Putamen (tissue), 1 donor: ENCODE measurements at regions not wholly inside any gene's neighbourhood (a gene's known extent, or its start where the extent isn't known, plus 50 kb on each side); places are given as distances from the start of the nearest gene placed in this dataset.
"Not testable (repeated sequence)": the region's sequence is repeated elsewhere in the genome, so short reads cannot be mapped to it uniquely, and the experiment has no call there.

ENCODE experiments used
- DNase-seq: peaks from one replicate; pipeline ENCODE4 v3.0.0-alpha.2; 2016; ENCODE audit warnings: low spot score

- not testable (repeated sequence) for DNase-seq
Measured at GRCh38 chr11:29056487-29056886, 948.3 kb downstream of the METTL15 start.

GRCh38 chr11:29051935-29052334, 943.7 kb downstream of the METTL15 start:
- no peak for DNase-seq

DNA sequence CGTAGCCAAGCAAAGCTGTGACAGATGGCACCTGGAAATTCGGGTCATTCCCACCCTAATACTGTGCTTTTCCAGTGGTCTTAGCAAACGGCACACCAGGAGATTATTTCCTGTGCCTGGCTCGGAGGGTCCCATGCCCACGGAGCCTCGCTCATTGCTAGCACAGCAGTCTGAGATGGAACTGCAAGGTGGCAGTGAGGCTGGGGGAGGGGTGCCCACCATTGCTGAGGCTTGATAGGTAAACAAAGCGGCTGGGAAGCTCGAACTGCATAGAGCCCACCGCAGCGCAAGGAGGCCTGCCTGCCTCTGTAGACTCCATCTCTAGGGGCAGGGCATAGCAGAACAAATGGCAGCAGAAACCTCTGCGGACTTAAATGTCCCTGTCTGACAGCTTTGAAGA, 942.8 kb downstream of the METTL15 start:
- not testable (repeated sequence) for DNase-seq

GRCh38 chr11:29040489-29040888, 932.3 kb downstream of the METTL15 start:
- DNase-seq = no peak

GRCh38 chr11:29032384-29033149, 924.4 kb downstream of the METTL15 start:
- DNase-seq = no peak

DNA sequence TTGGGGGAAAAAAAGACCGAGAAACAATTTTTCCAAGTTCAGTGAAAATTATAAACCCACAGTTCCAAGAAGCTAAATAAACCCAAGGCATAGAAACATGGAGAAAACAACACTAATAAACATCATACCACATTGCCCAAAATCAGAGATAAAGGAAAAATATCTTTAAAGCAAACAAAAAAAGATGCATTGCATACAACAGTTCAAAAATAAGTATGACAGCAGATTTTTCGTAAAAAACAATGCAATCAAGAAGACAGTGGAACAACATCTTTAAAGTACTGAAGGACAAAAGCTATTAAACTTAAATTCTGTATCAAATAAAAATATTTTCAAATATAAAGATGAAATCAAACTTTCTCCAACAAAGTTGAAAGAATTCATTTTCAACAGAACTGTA, 921.3 kb downstream of the METTL15 start:
- DNase-seq = no peak

DNA sequence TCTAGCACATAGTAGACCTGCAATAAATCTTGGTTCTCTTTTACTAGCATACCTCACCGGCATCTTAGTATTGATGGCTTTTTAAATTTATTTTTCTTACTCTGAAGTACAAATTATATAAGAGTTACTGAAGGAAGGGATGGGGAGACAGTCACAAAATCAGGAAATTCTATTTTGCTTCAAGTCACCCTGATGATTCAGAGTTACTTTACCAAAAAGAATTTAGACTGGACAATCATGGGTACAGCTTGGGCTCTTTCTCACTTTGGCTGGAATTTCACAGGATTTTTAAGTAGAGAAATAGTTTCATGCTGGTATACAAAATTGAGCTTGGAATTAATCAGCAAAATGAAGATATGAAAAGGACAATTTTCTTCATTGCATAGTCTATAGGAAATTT, 919.2 kb downstream of the METTL15 start:
- DNase-seq = no peak

GRCh38 chr11:29026286-29026685, 918.1 kb downstream of the METTL15 start:
- DNase-seq = no peak

DNA sequence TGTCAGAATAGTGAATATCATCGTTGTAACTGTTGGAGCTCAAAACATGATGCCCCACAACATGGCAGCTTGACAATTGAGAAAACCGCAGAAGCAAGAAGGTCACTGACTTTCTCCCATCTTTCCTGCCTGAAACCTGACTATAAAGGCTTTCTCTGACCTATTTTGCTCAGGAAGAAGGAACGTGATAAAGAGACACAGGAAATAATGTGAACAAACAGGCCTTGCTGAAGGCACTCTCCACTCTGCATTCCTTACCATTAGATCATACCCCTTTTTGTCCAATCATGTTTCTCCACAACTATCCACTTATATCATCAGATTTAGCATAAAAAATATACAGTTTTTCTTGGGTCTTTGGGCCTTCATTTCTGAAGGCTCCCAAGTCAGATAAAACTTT, 916.8 kb downstream of the METTL15 start:
- DNase-seq = no peak

GRCh38 chr11:29024386-29024785, 916.2 kb downstream of the METTL15 start:
- DNase-seq = peak; percentile 10

DNA sequence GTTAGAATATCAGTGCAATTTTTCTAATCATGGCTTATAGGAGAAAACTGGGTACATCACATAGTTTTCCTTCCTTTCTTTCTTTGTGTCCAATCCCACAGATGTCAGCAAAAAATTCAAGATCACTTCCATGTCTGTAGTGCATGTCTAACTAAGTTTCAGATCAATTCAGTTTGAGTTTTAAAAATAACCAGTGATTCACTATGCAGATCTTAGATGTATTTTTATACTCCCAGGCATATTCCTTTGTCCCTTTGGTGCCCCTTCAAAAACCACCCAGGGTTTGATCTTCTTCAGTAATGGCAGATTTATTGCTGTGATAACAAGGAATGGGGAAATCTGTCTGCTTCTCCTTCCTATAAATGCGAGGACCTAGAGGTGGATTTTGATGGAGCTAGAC, 915.6 kb downstream of the METTL15 start:
- no peak for DNase-seq

DNA sequence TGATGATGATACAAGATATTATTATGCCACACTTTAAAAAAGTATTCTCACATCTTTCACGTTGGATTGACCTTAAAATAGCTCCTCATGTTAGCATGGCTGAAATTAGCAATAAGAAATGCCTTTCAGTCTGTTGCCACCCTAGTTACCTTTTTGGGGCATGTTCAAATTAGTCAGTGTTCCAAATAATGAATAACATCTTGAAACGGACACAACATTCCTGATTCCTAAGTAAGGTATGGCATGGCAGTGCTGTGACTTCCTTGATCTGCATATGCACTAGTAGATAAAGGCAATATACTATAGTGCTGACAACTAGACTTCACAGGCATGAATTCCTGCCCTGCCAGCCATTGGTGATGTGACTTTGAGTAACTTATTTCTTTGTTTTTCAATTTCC, 914.5 kb downstream of the METTL15 start:
- DNase-seq = no peak

DNA sequence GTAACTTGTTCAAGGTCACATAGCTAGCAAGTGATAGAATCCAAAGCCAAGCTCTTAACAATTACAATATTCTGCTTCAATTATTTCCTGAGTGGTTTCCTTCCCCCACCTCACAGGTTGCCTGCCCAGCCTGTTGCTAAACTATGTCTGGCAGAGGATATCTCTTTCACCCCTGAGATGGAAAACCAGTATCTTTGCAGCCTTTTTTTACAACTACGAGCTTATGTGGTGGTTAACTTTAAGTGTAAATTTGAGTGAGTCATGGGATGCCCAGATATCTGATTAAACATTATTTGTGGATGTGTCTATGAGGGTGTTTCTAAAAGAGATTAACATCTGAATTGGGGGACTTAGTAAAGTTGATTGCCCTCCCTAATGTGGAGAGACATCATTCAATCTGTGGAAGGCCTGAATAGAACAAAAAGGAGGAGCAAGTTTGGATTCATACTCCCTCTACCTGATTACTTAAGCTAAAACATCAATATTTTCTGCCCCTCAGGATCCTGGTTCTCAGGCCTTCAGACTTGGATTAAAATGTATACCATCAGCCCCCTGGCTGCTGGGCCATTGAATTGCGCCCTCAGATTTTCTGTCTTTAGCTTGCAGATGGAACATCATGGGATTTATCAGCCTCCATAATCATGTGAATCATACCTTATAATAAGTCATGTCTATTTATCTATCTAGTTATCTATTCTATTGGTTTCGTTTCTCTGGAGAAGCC, 911.9 kb downstream of the METTL15 start:
- DNase-seq = no peak

DNA sequence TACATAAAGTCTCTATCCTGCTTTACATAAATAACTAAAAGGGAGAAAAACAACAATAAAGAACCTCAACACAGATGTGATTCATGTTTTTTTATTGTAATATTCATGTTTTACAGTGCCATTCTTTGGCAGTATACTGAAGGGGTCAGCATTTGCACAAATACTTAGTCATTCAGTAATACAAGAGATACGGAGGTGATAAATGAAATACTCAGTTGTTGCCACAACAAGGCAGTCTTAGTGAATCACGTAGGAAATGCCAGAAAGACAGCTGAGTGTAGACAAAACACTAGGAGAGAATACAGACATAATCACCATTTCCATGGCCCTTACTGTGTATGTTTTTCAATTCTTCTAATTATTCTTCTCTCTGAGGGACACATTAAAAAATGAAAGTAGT, 910.4 kb downstream of the METTL15 start:
- no peak for DNase-seq

DNA sequence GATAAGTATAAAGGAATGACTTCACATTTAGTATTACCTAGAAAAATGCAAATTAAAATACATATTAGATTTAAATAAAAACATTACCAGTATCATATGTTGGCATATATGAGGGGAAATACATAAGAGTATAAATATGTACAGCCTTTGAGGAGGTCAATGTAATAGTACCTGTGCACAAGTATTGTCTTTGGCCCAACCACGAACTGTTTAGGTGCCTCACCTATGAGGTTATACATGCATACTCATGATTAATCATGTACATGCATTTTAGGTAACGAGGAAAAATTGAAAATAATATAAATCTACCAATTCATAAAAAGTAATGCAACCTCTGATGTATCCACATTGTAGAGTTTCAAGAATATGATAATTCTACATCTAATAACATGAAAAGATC, 909.8 kb downstream of the METTL15 start:
- DNase-seq = no peak

DNA sequence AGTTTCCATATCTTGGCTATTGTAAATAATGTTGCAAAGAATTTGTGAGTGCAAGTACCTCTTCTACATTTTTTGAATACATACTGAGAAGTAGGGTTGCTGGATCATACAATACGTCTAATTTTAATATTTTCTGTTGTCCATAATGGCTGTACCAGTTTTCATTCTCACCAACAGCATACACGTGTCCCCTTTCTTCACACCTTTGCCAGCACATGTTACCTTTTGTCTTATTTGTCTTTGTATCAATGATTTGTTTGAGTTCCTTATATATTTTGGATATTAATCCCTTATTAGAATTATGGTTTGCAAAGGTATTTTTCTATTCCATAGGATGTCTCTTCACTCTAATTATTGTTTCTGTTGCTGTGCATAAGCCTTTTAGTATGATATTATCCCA, 904.3 kb downstream of the METTL15 start:
- no peak for DNase-seq

GRCh38 chr11:29009426-29009825, 901.2 kb downstream of the METTL15 start:
- DNase-seq = no peak

DNA sequence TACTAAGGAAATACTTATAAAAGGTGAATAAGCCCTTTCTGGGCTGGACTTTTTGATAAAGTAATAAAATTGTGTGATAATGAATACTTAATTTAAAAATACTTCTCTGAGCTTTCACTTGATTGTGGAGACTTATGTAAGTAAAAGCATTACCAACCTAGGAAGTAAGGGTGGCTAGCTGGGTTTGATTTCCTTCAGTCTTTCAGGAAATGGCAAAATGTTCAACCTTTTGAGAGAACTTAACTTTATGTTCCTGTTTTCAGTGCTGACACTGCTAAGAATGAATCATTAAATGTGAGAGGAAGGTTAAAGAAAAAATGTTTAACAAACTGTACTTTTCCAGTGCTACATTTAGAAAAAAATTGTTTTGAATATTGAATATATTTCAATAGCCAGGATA, 900.3 kb downstream of the METTL15 start:
- DNase-seq = no peak

DNA sequence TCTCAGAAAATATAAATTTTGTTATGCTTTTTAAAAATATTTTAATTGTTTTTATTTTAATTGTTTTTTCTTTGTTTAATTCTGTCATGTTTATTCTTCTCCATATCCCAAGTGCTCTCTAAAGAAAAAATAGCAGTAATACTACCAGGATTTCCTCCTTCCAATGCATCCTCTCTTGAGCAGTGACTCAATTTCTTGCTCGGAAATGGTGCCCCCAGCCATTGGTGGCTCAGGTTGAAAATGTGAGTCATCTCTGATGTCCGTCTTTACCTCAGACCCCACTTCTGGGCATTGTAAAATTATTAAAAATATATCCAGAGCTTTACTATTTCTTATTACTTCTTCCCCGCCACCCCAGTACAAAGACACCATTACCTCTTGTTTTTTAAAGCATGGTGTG, 898.5 kb downstream of the METTL15 start:
- DNase-seq = no peak

GRCh38 chr11:29005401-29005980, 897.3 kb downstream of the METTL15 start:
- no peak for DNase-seq

GRCh38 chr11:29002816-29003215, 894.6 kb downstream of the METTL15 start:
- DNase-seq = no peak

DNA sequence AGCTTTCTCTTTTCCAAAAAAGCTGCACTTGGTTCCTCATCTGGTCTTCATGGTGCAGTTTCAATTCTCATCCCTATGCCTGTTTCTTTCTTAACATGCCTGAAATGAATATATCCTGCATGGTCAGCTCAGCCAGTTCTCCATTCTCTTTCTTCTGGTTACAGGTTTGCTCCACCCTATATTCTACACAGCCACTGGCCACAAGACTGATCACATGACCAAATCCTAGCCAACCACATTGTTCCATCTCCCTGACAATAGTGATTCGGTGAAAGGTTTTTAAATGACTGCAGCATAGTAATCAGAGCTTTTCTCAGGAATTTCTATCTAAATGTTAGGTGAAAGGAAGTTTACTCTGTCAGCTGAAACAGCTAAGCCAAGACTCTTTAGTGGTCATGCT, 891.4 kb downstream of the METTL15 start:
- no peak for DNase-seq

DNA sequence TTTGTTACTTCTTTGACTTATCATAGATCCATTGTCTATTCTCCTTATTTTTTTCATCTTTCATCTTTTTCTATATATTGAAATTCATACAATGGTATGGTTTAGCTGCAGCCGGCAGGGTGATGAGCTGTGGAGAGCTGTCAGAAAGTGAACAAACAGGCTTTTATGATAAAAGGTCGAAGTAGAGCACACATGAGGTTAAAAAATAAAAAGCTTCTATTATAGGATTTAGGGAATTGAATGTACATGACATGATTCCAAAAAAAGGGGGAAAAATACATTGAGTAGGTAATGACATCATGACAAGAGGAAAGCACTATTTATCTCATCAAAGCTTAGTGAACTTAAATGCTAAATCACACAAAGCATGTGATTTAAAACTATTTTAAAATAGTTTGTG, 884.8 kb downstream of the METTL15 start:
- DNase-seq = no peak
